NCI-H2107 treated with DMSO at 0.1 percent for 48 hours (cell line): ENCODE measurements at regions not wholly inside any gene's neighbourhood (a gene's known extent, or its start where the extent isn't known, plus 50 kb on each side); places are given as distances from the start of the nearest gene placed in this dataset.

ENCODE experiments used
- DNase-seq: peaks from one replicate; lab custom pipeline; 2025; ENCODE audit not compliant: unreplicated experiment; lab: John Stamatoyannopoulos, UW

- DNase-seq: no peak
Measured at GRCh38 chr5:104223885-104224773, 661.5 kb upstream of the NUDT12 start.

- no peak for DNase-seq
Measured at GRCh38 chr5:104218200-104218599, 655.6 kb upstream of the NUDT12 start.

- DNase-seq: no peak
Measured at GRCh38 chr5:104213216-104213615, 650.6 kb upstream of the NUDT12 start.

GRCh38 chr5:104199771-104200170, 637.2 kb upstream of the NUDT12 start:
- DNase-seq: no peak

GRCh38 chr5:104198156-104198555, 635.6 kb upstream of the NUDT12 start:
- DNase-seq: no peak

- DNase-seq: no peak
Measured at GRCh38 chr5:104189909-104190308, 627.3 kb upstream of the NUDT12 start.

GRCh38 chr5:104189031-104189430, 626.4 kb upstream of the NUDT12 start:
- no peak for DNase-seq

- DNase-seq: no peak
Measured at GRCh38 chr5:104187656-104188055, 625.1 kb upstream of the NUDT12 start.

GRCh38 chr5:104186510-104186909, 623.9 kb upstream of the NUDT12 start:
- no peak for DNase-seq

- no peak for DNase-seq
Measured at GRCh38 chr5:104186100-104186499, 623.5 kb upstream of the NUDT12 start.

GRCh38 chr5:104184264-104184663, 621.7 kb upstream of the NUDT12 start:
- DNase-seq: no peak

GRCh38 chr5:104178829-104179456, 616.4 kb upstream of the NUDT12 start:
- DNase-seq: no peak

- DNase-seq: no peak
Measured at GRCh38 chr5:104178066-104178465, 615.5 kb upstream of the NUDT12 start.

- no peak for DNase-seq
Measured at GRCh38 chr5:104177651-104178050, 615.1 kb upstream of the NUDT12 start.

- DNase-seq: no peak
Measured at GRCh38 chr5:104172976-104173375, 610.4 kb upstream of the NUDT12 start.

- no peak for DNase-seq
Measured at GRCh38 chr5:104171958-104172690, 609.5 kb upstream of the NUDT12 start.

GRCh38 chr5:104170926-104171325, 608.3 kb upstream of the NUDT12 start:
- DNase-seq: no peak

- DNase-seq: no peak
Measured at GRCh38 chr5:104146652-104147051, 584.1 kb upstream of the NUDT12 start.

- no peak for DNase-seq
Measured at GRCh38 chr5:104139840-104140239, 577.3 kb upstream of the NUDT12 start.

GRCh38 chr5:104130320-104130719, 567.7 kb upstream of the NUDT12 start:
- DNase-seq: no peak

GRCh38 chr5:104128348-104128747, 565.8 kb upstream of the NUDT12 start:
- no peak for DNase-seq

GRCh38 chr5:104126980-104127379, 564.4 kb upstream of the NUDT12 start:
- no peak for DNase-seq
